Peyer's patch (tissue), 4 donors: ENCODE measurements at regions not wholly inside any gene's neighbourhood (a gene's known extent, or its start where the extent isn't known, plus 50 kb on each side); places are given as distances from the start of the nearest gene placed in this dataset.

Experiments used
- DNase-seq, 3 donors: peaks; one replicate each; pipeline ENCODE4 v3.0.0-alpha.2; 2017 to 2019
- H3K27ac ChIP-seq, 4 donors: fragments of 200-600 bp; sonication (generic); one replicate each; pipeline ENCODE4 v1.5.1; 2016 to 2019
- H3K27me3 ChIP-seq, 2 donors: fragments of 200-600 bp; sonication (generic); one replicate each; pipeline ENCODE4 v1.5.1; 2019
- H3K36me3 ChIP-seq, 3 donors: fragments of 200-600 bp; sonication (generic); one replicate each; pipeline ENCODE4 v1.5.1; 2016 to 2019
- H3K4me1 ChIP-seq, 4 donors: fragments of 200-600 bp; sonication (generic); one replicate each; pipeline ENCODE4 v1.5.1; 2016 to 2019
- H3K4me3 ChIP-seq, 4 donors: fragments of 200-600 bp; sonication (generic); 1 replicate in 3 of 4; 2 replicates in 1 of 4; pipeline ENCODE4 v1.5.1; 2016 to 2019; ENCODE audit warnings: mild to moderate bottlenecking in 1 of 4
- H3K9me3 ChIP-seq, 4 donors: fragments of 200-600 bp; sonication (generic); one replicate each; pipeline ENCODE4 v1.5.1; 2016 to 2019; ENCODE audit warnings: mild to moderate bottlenecking in 1 of 4
- CTCF ChIP-seq, 6 experiments: fragments of 450-650 bp in 4 of 6; fragments of 200-600 bp in 2 of 6; sonication (generic) in 1 of 6; IDR thresholded peaks; one replicate each; pipeline ENCODE4 v1.5.1; 2017 to 2019; ENCODE audit warnings: antibody characterized with exemption in 6 of 6, mild to moderate bottlenecking in 3 of 6, moderate library complexity in 1 of 6
- POLR2A ChIP-seq, 2 donors: fragments of 450-650 bp; IDR thresholded peaks; one replicate each; pipeline ENCODE4 v1.5.1; 2017; ENCODE audit warnings: antibody characterized with exemption in 2 of 2, mild to moderate bottlenecking in 2 of 2, moderate library complexity in 2 of 2

GRCh38 chr17:73746314-73747073, 102.2 kb upstream of the SDK2 start:
- H3K27ac ChIP-seq = no peak overlapping the region
- no peaks in the 10 kb centered on the region for H3K9me3 ChIP-seq
- no peaks in the 10 kb centered on the region for H3K36me3 ChIP-seq
- TF ChIP-seq POLR2A (IDR thresholded peaks at IDR 0.05) (no peak), CTCF (IDR thresholded peaks at IDR 0.05) (no peak)
- no peaks in the 10 kb centered on the region for H3K27me3 ChIP-seq
- DNase-seq = no peak
- H3K4me1 ChIP-seq = no peaks in the 10 kb centered on the region
- H3K4me3 ChIP-seq = no peak overlapping the region

GRCh38 chr17:73747221-73748002, 103.2 kb upstream of the SDK2 start:
- Histone ChIP-seq H3K27me3 (no peaks in the 10 kb centered on the region), H3K27ac (no peak overlapping the region), H3K9me3 (no peaks in the 10 kb centered on the region), H3K4me3 (no peak overlapping the region), H3K36me3 (no peaks in the 10 kb centered on the region), H3K4me1 (no peaks in the 10 kb centered on the region)
- no peak for DNase-seq
- TF ChIP-seq CTCF (IDR thresholded peaks at IDR 0.05) = no peak
- no peak for TF ChIP-seq POLR2A (IDR thresholded peaks at IDR 0.05)

- no peak for DNase-seq
- H3K27ac ChIP-seq = no peak overlapping the region
- H3K36me3 ChIP-seq = no peaks in the 10 kb centered on the region
Measured at GRCh38 chr17:73748508-73748907, 104.3 kb upstream of the SDK2 start.

GRCh38 chr17:73749337-73749823, 105.1 kb upstream of the SDK2 start:
- TF ChIP-seq CTCF (IDR thresholded peaks at IDR 0.05) (no peak), POLR2A (IDR thresholded peaks at IDR 0.05) (no peak)
- Histone ChIP-seq H3K9me3 (no peaks in the 10 kb centered on the region), H3K4me1 (no peaks in the 10 kb centered on the region), H3K4me3 (no peak overlapping the region), H3K36me3 (no peaks in the 10 kb centered on the region), H3K27me3 (no peaks in the 10 kb centered on the region), H3K27ac (no peak overlapping the region)
- no peak for DNase-seq

More at GRCh38 chr17:73748508-73748907, 104.3 kb upstream of the SDK2 start:
- no peaks in the 10 kb centered on the region for H3K27me3 ChIP-seq
- H3K4me3 ChIP-seq = no peak overlapping the region
- TF ChIP-seq CTCF (IDR thresholded peaks at IDR 0.05) (no peak), POLR2A (IDR thresholded peaks at IDR 0.05) (no peak)
- no peaks in the 10 kb centered on the region for H3K9me3 ChIP-seq
- no peaks in the 10 kb centered on the region for H3K4me1 ChIP-seq

- Histone ChIP-seq H3K27ac (no peak overlapping the region), H3K27me3 (no peaks in the 10 kb centered on the region), H3K4me1 (no peaks in the 10 kb centered on the region), H3K4me3 (no peak overlapping the region), H3K36me3 (no peaks in the 10 kb centered on the region), H3K9me3 (no peaks in the 10 kb centered on the region)
- DNase-seq = no peak
- TF ChIP-seq CTCF (IDR thresholded peaks at IDR 0.05) (no peak), POLR2A (IDR thresholded peaks at IDR 0.05) (no peak)
Measured at GRCh38 chr17:73749928-73750605, 105.8 kb upstream of the SDK2 start.
